ENCODE measurements at regions not wholly inside any gene's neighbourhood (a gene's known extent, or its start where the extent isn't known, plus 50 kb on each side); places are given as distances from the start of the nearest gene placed in this dataset.

- Histone ChIP-seq H3K36me3 (no peaks in the 10 kb centered on the region), H3K9me3 (no peaks in the 10 kb centered on the region), H3K4me1 (no peaks in the 10 kb centered on the region), H3K27ac (no peak overlapping the region), H3K27me3 (no peaks in the 10 kb centered on the region), H3K4me3 (no peak overlapping the region)
- no peak for DNase-seq
- 87 to 90% methylated on average over 4 of the region's 4 CpGs for WGBS, 2 donors
- intact Hi-C loops (cut with DNase I), result no loop called here
- TF ChIP-seq POLR2A (IDR thresholded peaks at IDR 0.05), result no peak
- no peak for TF ChIP-seq CTCF (IDR thresholded peaks at IDR 0.05)
Measured at GRCh38 chr2:15009681-15010080, 377.2 kb downstream of the LRATD1 start.

GRCh38 chr2:15010346-15010745, 377.8 kb downstream of the LRATD1 start:
- H3K36me3 ChIP-seq, result no peaks in the 10 kb centered on the region
- H3K4me1 ChIP-seq, result no peaks in the 10 kb centered on the region
- TF ChIP-seq CTCF (IDR thresholded peaks at IDR 0.05) (no peak), POLR2A (IDR thresholded peaks at IDR 0.05) (no peak)
- intact Hi-C loops (cut with DNase I), result no loop called here
- 64 to 77% methylated on average over 1 of the region's 1 CpG for WGBS, 2 donors
- no peaks in the 10 kb centered on the region for H3K27me3 ChIP-seq
- H3K27ac ChIP-seq, result no peak overlapping the region
- DNase-seq, result no peak
- no peak overlapping the region for H3K4me3 ChIP-seq
- H3K9me3 ChIP-seq, result no peaks in the 10 kb centered on the region

GRCh38 chr2:15018814-15019213, 386.3 kb downstream of the LRATD1 start:
- H3K27ac ChIP-seq, result no peak overlapping the region
- H3K27me3 ChIP-seq, result no peaks in the 10 kb centered on the region
- TF ChIP-seq CTCF (IDR thresholded peaks at IDR 0.05) (no peak), POLR2A (IDR thresholded peaks at IDR 0.05) (no peak)
- no peaks in the 10 kb centered on the region for H3K36me3 ChIP-seq
- 57 to 72% methylated on average over 1 of the region's 1 CpG for WGBS, 2 donors
- H3K4me1 ChIP-seq, result no peaks in the 10 kb centered on the region
- intact Hi-C loops (cut with DNase I), result no loop called here
- no peak overlapping the region for H3K4me3 ChIP-seq
- no peak for DNase-seq
- H3K9me3 ChIP-seq, result no peaks in the 10 kb centered on the region

GRCh38 chr2:15023221-15023620, 390.7 kb downstream of the LRATD1 start:
- 53 to 56% methylated on average over 1 of the region's 1 CpG for WGBS, 2 donors
- H3K27me3 ChIP-seq, result no peaks in the 10 kb centered on the region

GRCh38 chr2:15028406-15028805, 395.9 kb downstream of the LRATD1 start:
- Histone ChIP-seq H3K27ac (no peak overlapping the region), H3K36me3 (no peaks in the 10 kb centered on the region), H3K27me3 (no peaks in the 10 kb centered on the region), H3K4me1 (no peaks in the 10 kb centered on the region), H3K9me3 (no peaks in the 10 kb centered on the region), H3K4me3 (no peak overlapping the region)
- intact Hi-C loops (cut with DNase I), result no loop called here
- no peak for DNase-seq
- TF ChIP-seq CTCF (IDR thresholded peaks at IDR 0.05) (no peak), POLR2A (IDR thresholded peaks at IDR 0.05) (no peak)
- 24 to 54% methylated on average over 2 of the region's 2 CpGs for WGBS, 2 donors

More at GRCh38 chr2:15023221-15023620, 390.7 kb downstream of the LRATD1 start:
- Histone ChIP-seq H3K4me1 (no peaks in the 10 kb centered on the region), H3K36me3 (no peaks in the 10 kb centered on the region), H3K4me3 (no peak overlapping the region), H3K9me3 (no peaks in the 10 kb centered on the region), H3K27ac (no peak overlapping the region)
- intact Hi-C loops (cut with DNase I), result no loop called here
- no peak for DNase-seq
- no peak for TF ChIP-seq CTCF (IDR thresholded peaks at IDR 0.05)
